Osteoblast (primary cell): ENCODE measurements at regions not wholly inside any gene's neighbourhood (a gene's known extent, or its start where the extent isn't known, plus 50 kb on each side); places are given as distances from the start of the nearest gene placed in this dataset.

Source experiments
- DNase-seq: peaks from one replicate; pipeline ENCODE4 v3.0.0; 2011; ENCODE audit warnings: low spot score, mixed read lengths; ENCODE audit not compliant: insufficient read length; ENCODE audit errors: missing footprints
- H2AFZ ChIP-seq: 2 replicates; pipeline ENCODE4 v1.6.0; 2011; ENCODE audit warnings: mild to moderate bottlenecking, low read length
- H3K27ac ChIP-seq: 2 replicates; pipeline ENCODE4 v1.5.1; 2011; ENCODE audit warnings: mild to moderate bottlenecking, low read depth, low read length, moderate library complexity
- H3K27me3 ChIP-seq: 2 replicates; pipeline ENCODE4 v1.6.0; 2012; ENCODE audit warnings: mild to moderate bottlenecking, control low read depth, inconsistent platforms, low read length, moderate library complexity; ENCODE audit not compliant: insufficient read depth
- H3K36me3 ChIP-seq: 2 replicates; pipeline ENCODE4 v1.5.1; 2011; ENCODE audit warnings: mild to moderate bottlenecking, low read length, control low read depth, moderate library complexity; ENCODE audit not compliant: insufficient read depth
- H3K4me1 ChIP-seq: 2 replicates; pipeline ENCODE4 v1.5.1; 2011; ENCODE audit warnings: mild to moderate bottlenecking, low read length, control low read depth, moderate library complexity; ENCODE audit not compliant: insufficient read depth
- H3K4me2 ChIP-seq: 2 replicates; pipeline ENCODE4 v1.6.0; 2011; ENCODE audit warnings: mild to moderate bottlenecking, low read length; ENCODE audit not compliant: insufficient read depth
- H3K4me3 ChIP-seq: fragments of 200-600 bp; sonication (generic); 3 replicates; pipeline ENCODE4 v1.5.1; 2012; ENCODE audit warnings: mild to moderate bottlenecking, low read length, inconsistent platforms; ENCODE audit not compliant: insufficient read depth
- H3K79me2 ChIP-seq: 2 replicates; pipeline ENCODE4 v1.6.0; 2012; ENCODE audit warnings: mild to moderate bottlenecking, low read length, control low read depth, inconsistent platforms; ENCODE audit not compliant: insufficient read depth
- H3K9me3 ChIP-seq: 2 replicates; pipeline ENCODE4 v1.5.1; 2011; ENCODE audit warnings: low read depth, low read length, control low read depth
- H4K20me1 ChIP-seq: 2 replicates; pipeline ENCODE4 v1.6.0; 2012; ENCODE audit warnings: mild to moderate bottlenecking, low read length, control low read depth; ENCODE audit not compliant: insufficient read depth
- TF ChIP-seq, protein P1 (sequence below): IDR thresholded peaks from 2 replicates; pipeline ENCODE4 v1.5.1; 2011; ENCODE audit warnings: mild to moderate bottlenecking, low read depth, low read length, moderate library complexity; ENCODE audit errors: extremely low read depth

DNA sequence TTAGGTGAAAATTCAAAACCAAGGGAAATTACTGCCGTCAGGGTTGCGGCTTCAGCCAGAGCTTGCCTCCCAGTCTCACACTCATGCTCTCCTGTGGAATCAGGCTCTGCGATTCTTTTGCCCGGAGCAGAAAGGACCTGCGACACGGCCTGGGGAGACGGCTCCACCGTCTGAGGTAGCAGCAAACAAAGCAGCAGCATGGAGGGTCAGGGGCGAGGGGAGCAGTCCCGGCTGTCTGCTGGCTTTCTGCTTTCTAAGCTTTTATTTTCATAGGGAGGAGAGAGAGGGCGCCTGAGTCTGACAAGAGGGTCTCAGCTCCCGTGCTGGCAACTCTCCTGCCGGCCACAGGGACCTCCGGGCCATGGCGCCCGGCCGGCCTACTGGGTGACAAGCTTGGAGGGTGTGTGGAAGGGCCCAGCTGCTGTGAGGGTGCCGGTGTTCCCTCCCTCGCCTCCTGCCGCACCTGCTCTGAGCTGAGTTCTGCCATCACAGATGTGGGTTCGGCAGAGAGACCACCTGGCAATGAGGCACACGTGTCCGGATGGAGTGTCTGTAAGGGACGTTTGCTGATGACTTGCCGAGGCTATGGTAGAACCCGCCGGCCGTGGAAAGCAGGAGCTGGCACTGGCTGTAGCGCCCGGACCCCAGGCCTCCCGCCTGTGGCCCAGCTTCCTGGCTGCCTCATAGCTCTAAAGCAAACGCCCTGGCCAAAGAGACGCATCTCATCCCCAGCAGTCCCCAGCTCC, 66.2 kb upstream of the CTDP1 start:
- Histone ChIP-seq H3K27me3 (peaks cover 5% of the 10 kb centered on the region), H3K9me3 (no peaks in the 10 kb centered on the region), H3K79me2 (no peaks in the 10 kb centered on the region), H3K36me3 (no peaks in the 10 kb centered on the region), H2AFZ (no peak overlapping the region), H4K20me1 (no peaks in the 10 kb centered on the region), H3K4me1 (peaks cover 9% of the 10 kb centered on the region), H3K4me3 (no peak overlapping the region), H3K27ac (no peak overlapping the region), H3K4me2 (no peak overlapping the region)
- no peak for DNase-seq
- TF ChIP-seq, protein P1, sequence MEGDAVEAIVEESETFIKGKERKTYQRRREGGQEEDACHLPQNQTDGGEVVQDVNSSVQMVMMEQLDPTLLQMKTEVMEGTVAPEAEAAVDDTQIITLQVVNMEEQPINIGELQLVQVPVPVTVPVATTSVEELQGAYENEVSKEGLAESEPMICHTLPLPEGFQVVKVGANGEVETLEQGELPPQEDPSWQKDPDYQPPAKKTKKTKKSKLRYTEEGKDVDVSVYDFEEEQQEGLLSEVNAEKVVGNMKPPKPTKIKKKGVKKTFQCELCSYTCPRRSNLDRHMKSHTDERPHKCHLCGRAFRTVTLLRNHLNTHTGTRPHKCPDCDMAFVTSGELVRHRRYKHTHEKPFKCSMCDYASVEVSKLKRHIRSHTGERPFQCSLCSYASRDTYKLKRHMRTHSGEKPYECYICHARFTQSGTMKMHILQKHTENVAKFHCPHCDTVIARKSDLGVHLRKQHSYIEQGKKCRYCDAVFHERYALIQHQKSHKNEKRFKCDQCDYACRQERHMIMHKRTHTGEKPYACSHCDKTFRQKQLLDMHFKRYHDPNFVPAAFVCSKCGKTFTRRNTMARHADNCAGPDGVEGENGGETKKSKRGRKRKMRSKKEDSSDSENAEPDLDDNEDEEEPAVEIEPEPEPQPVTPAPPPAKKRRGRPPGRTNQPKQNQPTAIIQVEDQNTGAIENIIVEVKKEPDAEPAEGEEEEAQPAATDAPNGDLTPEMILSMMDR: no peak

DNA sequence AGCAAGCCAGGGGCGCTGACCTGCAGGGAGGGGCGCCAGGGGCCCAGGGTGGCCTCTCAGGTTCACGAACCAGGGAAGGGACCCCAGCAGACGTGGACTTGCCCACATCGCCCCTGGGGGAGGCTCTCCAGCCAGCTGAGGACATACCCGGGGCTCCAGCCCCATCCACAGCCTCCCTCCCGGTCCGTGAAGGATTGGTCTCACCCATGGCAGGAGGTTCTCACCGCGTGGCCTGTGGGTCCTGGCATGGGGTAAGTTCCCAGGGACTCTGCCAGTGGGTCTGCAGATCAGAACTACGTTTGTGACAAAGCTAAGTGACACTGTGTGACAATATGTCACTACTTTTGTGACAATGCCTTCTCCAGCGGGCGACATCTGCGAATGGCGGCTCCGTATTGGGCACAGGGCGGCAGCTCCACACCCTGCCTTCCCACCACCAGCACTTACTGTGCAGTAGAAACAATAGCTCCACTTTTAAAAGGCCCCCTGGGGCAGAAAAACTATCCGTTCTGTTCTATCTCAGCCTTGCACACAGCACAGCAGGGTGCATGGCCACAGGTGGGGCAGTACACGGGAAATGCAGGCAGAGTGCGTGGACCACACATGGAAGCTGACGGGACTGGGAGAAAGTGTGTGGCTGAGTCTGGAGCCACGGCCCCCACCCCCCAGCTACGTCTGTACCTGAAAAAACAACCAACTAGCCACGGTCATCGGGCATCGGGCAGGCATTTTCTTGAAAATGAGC, 65.2 kb upstream of the CTDP1 start:
- no peak overlapping the region for H2AFZ ChIP-seq
- no peaks in the 10 kb centered on the region for H3K27me3 ChIP-seq
- H3K27ac ChIP-seq: no peak overlapping the region
- no peaks in the 10 kb centered on the region for H3K36me3 ChIP-seq
- H3K4me3 ChIP-seq: no peak overlapping the region
- TF ChIP-seq, protein P1: no peak
- peak; percentile 73 for DNase-seq
- H4K20me1 ChIP-seq: no peaks in the 10 kb centered on the region
- peaks cover 9% of the 10 kb centered on the region for H3K4me1 ChIP-seq
- no peaks in the 10 kb centered on the region for H3K79me2 ChIP-seq
- H3K9me3 ChIP-seq: no peaks in the 10 kb centered on the region
- H3K4me2 ChIP-seq: no peak overlapping the region

DNA sequence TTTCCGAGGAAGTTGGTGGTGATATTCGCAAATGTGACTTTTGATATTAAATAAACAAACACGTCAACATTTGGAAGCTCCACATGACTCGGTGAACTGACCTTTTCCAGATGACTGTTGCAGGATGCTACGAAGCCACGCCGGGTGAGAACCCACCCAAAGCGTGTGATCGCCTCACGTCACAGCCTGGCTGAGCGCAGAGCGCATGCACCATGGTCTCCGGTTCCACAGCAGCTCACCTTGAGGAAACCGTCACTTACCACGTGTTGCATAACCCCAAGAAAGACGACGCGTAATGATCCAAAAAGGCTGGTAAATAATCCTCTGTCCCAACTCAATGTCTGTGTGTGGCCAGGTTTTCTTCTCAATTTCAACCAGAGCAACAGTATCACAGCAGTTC, 64.5 kb upstream of the CTDP1 start:
- no peaks in the 10 kb centered on the region for H3K9me3 ChIP-seq
- H3K27ac ChIP-seq: no peak overlapping the region
- H2AFZ ChIP-seq: no peak overlapping the region
- no peaks in the 10 kb centered on the region for H3K27me3 ChIP-seq
- H4K20me1 ChIP-seq: no peaks in the 10 kb centered on the region
- H3K79me2 ChIP-seq: no peaks in the 10 kb centered on the region
- H3K4me3 ChIP-seq: no peak overlapping the region
- H3K4me1 ChIP-seq: peaks cover 9% of the 10 kb centered on the region
- no peak overlapping the region for H3K4me2 ChIP-seq
- H3K36me3 ChIP-seq: no peaks in the 10 kb centered on the region
- peak; percentile 42 for DNase-seq
- TF ChIP-seq, protein P1: no peak

DNA sequence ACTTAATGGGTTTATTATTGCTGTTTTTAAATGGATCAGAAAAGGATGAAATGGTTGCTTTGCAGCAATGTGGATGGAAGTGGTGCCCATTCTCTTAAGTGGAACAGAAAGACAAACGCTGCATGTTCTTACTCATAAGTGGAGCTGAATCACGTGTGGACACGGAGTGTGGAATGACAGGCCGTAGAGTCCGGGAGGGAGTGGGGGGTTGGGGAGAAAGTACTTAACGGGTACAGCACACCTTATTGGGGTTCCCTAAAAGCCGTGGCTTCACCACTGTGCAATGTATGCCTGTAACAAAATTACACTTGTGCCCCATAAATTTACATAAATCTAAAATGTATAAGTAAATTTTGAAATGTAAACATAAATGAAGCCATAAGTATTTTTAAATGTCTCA, 64.0 kb upstream of the CTDP1 start:
- no peaks in the 10 kb centered on the region for H3K36me3 ChIP-seq
- no peak overlapping the region for H2AFZ ChIP-seq
- H3K4me2 ChIP-seq: no peak overlapping the region
- no peaks in the 10 kb centered on the region for H3K9me3 ChIP-seq
- peak; percentile 38 for DNase-seq
- H3K4me3 ChIP-seq: no peak overlapping the region
- no peak overlapping the region for H3K27ac ChIP-seq
- no peaks in the 10 kb centered on the region for H3K79me2 ChIP-seq
- H4K20me1 ChIP-seq: no peaks in the 10 kb centered on the region
- TF ChIP-seq, protein P1: no peak
- H3K4me1 ChIP-seq: peaks cover 9% of the 10 kb centered on the region
- no peaks in the 10 kb centered on the region for H3K27me3 ChIP-seq
